ENCODE measurements at regions not wholly inside any gene's neighbourhood (a gene's known extent, or its start where the extent isn't known, plus 50 kb on each side); places are given as distances from the start of the nearest gene placed in this dataset.
A peak's percentile ranks its signal among the peaks of the same experiment; 100 is the strongest.

DNA sequence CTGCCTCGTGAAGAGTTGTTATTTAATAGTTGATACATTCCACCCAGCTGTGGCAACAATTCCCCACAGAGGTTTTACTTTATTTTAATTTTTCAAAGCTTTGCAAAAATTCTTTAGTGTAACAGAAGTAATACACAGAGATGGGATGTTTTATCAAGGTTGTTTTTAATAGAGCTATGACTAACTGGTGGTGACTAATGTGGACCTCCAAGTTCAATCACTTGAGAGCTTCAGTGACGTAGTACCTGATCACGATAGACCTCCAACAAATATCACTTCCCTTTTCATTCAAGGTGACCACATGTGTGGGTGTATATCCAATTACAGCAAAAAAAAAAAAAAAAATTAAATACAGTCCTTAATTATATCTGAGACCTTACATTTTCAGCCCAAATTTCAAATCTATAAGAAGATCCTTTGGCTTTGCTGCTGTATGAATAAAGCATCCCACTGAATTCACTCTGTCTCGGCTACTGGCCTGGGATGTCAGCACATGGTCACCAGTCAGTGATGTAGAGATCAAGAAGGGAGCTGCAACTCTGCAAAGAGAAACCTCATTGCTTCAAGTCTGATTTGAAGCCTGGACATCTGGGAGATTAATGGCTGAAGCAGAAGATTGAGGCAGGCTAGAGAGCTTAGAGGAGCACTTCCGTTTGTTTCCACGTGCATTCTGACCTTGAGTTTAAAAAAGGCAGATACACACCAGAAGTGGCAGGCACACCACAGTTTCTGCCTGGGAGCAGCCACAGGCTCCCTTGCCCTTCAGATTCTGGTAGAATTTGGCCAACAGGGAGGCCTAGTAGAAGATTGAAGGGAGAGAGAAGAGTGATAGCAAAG is 345.9 kb upstream of the NOCT start:
- H3K4me3 ChIP-seq (ENCODE audit: low read depth, low read length): no peak overlapping the region
- ChIA-PET POLR2A (interaction anchor here (0.7 kb wide), 1 partner anchor 26 kb away, joined by 4 read pairs; no protein-coding TSS in a partner anchor), CTCF (interaction anchor here (3.8 kb wide), 1 partner anchor 11 kb away, joined by 23 read pairs; no protein-coding TSS in a partner anchor)
- TF ChIP-seq, protein P1, sequence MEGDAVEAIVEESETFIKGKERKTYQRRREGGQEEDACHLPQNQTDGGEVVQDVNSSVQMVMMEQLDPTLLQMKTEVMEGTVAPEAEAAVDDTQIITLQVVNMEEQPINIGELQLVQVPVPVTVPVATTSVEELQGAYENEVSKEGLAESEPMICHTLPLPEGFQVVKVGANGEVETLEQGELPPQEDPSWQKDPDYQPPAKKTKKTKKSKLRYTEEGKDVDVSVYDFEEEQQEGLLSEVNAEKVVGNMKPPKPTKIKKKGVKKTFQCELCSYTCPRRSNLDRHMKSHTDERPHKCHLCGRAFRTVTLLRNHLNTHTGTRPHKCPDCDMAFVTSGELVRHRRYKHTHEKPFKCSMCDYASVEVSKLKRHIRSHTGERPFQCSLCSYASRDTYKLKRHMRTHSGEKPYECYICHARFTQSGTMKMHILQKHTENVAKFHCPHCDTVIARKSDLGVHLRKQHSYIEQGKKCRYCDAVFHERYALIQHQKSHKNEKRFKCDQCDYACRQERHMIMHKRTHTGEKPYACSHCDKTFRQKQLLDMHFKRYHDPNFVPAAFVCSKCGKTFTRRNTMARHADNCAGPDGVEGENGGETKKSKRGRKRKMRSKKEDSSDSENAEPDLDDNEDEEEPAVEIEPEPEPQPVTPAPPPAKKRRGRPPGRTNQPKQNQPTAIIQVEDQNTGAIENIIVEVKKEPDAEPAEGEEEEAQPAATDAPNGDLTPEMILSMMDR (IDR thresholded peaks at IDR 0.05; ENCODE audit: insufficient read depth, low read length, missing control alignments): no peak
- peak; percentile 28 for DNase-seq (ENCODE audit: low read depth, low spot score)

- POLR2A ChIA-PET: no interaction called here
- CTCF ChIA-PET: interaction anchor here (3.8 kb wide), 1 partner anchor 13 kb away, joined by 23 read pairs; no protein-coding TSS in a partner anchor
- no peak overlapping the region for H3K4me3 ChIP-seq (ENCODE audit: low read depth, low read length)
- TF ChIP-seq, protein P1 (IDR thresholded peaks at IDR 0.05; ENCODE audit: insufficient read depth, low read length, missing control alignments): no peak
- DNase-seq (ENCODE audit: low read depth, low spot score): no peak
Measured at GRCh38 chr4:138668309-138668708, 347.3 kb upstream of the NOCT start.

- H3K4me3 ChIP-seq (ENCODE audit: low read depth, low read length): no peak overlapping the region
- ChIA-PET CTCF (interaction anchor here (3.8 kb wide), 1 partner anchor 15 kb away, joined by 23 read pairs; no protein-coding TSS in a partner anchor), POLR2A (no interaction called here)
- DNase-seq (ENCODE audit: low read depth, low spot score): no peak
- TF ChIP-seq, protein P1 (IDR thresholded peaks at IDR 0.05; ENCODE audit: insufficient read depth, low read length, missing control alignments): no peak
Measured at GRCh38 chr4:138666366-138666765, 349.2 kb upstream of the NOCT start.

DNA sequence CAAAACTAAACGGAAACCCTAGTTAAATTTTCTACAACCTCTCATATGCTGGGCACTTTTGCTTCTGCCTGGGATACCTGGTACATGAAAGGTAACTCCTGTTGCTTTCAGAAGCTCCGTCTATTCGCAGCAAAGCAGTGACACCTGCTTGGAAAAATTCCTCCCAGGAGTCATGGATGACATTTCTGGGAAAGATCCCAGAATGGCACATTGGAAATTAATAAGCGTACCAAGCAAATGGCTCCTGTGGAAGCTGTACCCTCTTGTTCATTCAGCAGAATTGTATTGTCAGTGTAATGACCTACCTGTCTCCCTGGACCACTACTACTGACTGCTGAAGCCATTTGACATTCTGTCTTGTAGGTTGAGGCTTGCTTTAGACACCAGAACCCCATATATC is 349.7 kb upstream of the NOCT start:
- POLR2A ChIA-PET: no interaction called here
- TF ChIP-seq, protein P1 (IDR thresholded peaks at IDR 0.05; ENCODE audit: insufficient read depth, low read length, missing control alignments): no peak
- DNase-seq (ENCODE audit: low read depth, low spot score): no peak
- CTCF ChIA-PET: interaction anchor here (2.3 kb wide), 1 partner anchor 15 kb away, joined by 9 read pairs; no protein-coding TSS in a partner anchor
- H3K4me3 ChIP-seq (ENCODE audit: low read depth, low read length): no peak overlapping the region

GRCh38 chr4:138663883-138664282 is 351.7 kb upstream of the NOCT start:
- TF ChIP-seq, protein P1 (IDR thresholded peaks at IDR 0.05; ENCODE audit: insufficient read depth, low read length, missing control alignments): no peak
- no peak for DNase-seq (ENCODE audit: low read depth, low spot score)
- ChIA-PET CTCF (interaction anchor here (2.3 kb wide), 1 partner anchor 17 kb away, joined by 9 read pairs; no protein-coding TSS in a partner anchor), POLR2A (no interaction called here)
- H3K4me3 ChIP-seq (ENCODE audit: low read depth, low read length): no peak overlapping the region

GRCh38 chr4:138659812-138660316 is 355.7 kb upstream of the NOCT start:
- TF ChIP-seq, protein P1 (IDR thresholded peaks at IDR 0.05; ENCODE audit: insufficient read depth, low read length, missing control alignments): no peak
- DNase-seq (ENCODE audit: low read depth, low spot score): no peak

More at GRCh38 chr4:138659812-138660316, 355.7 kb upstream of the NOCT start:
- no peak overlapping the region for H3K4me3 ChIP-seq (ENCODE audit: low read depth, low read length)
- POLR2A ChIA-PET: no interaction called here
- CTCF ChIA-PET: no interaction called here

Data from AG04449 (cell line).